GM23248 (cell line): ENCODE measurements at regions not wholly inside any gene's neighbourhood (a gene's known extent, or its start where the extent isn't known, plus 50 kb on each side); places are given as distances from the start of the nearest gene placed in this dataset.

ENCODE experiments used
- EZH2 ChIP-seq: fragments of 200-600 bp; sonication (generic); IDR thresholded peaks from 2 replicates; pipeline ENCODE4 v1.6.1; 2018; ENCODE audit warnings: antibody characterized with exemption, mild to moderate bottlenecking; ENCODE audit not compliant: insufficient read depth, poor library complexity, severe bottlenecking
- EZH2phosphoT487 ChIP-seq: fragments of 200-600 bp; sonication (generic); IDR thresholded peaks from 2 replicates; pipeline ENCODE4 v1.6.1; 2018; ENCODE audit warnings: antibody characterized with exemption, moderate library complexity, mild to moderate bottlenecking, low read depth; ENCODE audit not compliant: insufficient read depth

DNA sequence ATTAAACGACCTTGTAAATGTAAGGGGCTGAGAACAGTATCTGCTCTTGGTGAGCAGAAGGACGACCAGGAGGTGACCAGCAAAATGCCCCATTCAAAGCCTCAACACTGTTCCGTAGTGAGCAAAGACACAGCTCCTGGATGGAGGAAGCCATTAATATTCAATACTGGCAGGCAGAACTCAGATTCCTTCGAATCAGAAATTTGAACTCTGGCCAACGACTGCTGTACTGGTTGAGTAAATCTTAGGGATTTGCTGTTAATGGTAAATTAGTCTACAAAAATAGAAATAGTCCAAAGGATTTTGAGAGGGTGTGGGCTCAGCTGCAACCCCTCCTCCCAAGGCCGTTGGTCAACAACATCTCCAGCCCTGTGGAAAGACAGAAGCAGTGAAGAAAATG lies 130.5 kb upstream of the PFKP start:
- TF ChIP-seq EZH2 (no peak), EZH2phosphoT487 (no peak)
